HEK293 (cell line): ENCODE measurements at regions not wholly inside any gene's neighbourhood (a gene's known extent, or its start where the extent isn't known, plus 50 kb on each side); places are given as distances from the start of the nearest gene placed in this dataset.

Experiments used
- CTCF ChIA-PET: fragments of 350-600 bp; formaldehyde crosslinking; extraction: SDS; loops from one replicate; lab custom pipeline; 2021; ENCODE audit warnings: antibody characterized with exemption; lab: Yijun Ruan, JAX
- POLR2A ChIA-PET: fragments of 300-600 bp; formaldehyde crosslinking; extraction: SDS; loops from one replicate; lab custom pipeline; 2020; ENCODE audit warnings: antibody characterized with exemption, inconsistent platforms; lab: Yijun Ruan, JAX
- H3K27ac ChIP-seq: fragments of 200-500 bp; sonication (Bioruptor generic); 2 replicates; pipeline ENCODE4 v1.5.1; 2014; ENCODE audit warnings: low read depth, low read length, control low read depth, inconsistent platforms; ENCODE audit errors: extremely low read depth
- H3K36me3 ChIP-seq, 2 experiments: fragments of 200-500 bp in 1 of 2; sonication (Bioruptor generic) in 1 of 2; 1 replicate in 1 of 2; 2 replicates in 1 of 2; pipeline ENCODE4 v1.5.1; 2014 to 2017; ENCODE audit warnings: inconsistent platforms in 2 of 2, low read length in 2 of 2; ENCODE audit not compliant: control insufficient read depth in 2 of 2, insufficient read depth in 1 of 2
- H3K4me1 ChIP-seq: fragments of 200-500 bp; sonication (Bioruptor generic); 2 replicates; pipeline ENCODE4 v1.5.1; 2014; ENCODE audit warnings: mild to moderate bottlenecking, low read length, inconsistent platforms; ENCODE audit not compliant: control insufficient read depth, insufficient read depth
- H3K4me3 ChIP-seq: 2 replicates; pipeline ENCODE4 v1.5.1; 2011; ENCODE audit warnings: low read depth, mild to moderate bottlenecking, control low read depth, low read length, moderate library complexity
- H3K9me3 ChIP-seq: fragments of 200-500 bp; sonication (Bioruptor generic); 2 replicates; pipeline ENCODE4 v1.5.1; 2014; ENCODE audit warnings: low read depth, low read length, inconsistent platforms; ENCODE audit not compliant: control insufficient read depth, insufficient read depth
- SCRT2 ChIP-seq: fragments of 450-650 bp; formaldehyde crosslinking; IDR thresholded peaks from 2 replicates; pipeline ENCODE4 v1.5.1; 2016; ENCODE audit warnings: missing biosample characterization, missing genetic modification characterization
- SETDB1 ChIP-seq: IDR thresholded peaks from one replicate; pipeline ENCODE4 v1.6.1; 2017; ENCODE audit warnings: mild to moderate bottlenecking, low read length, moderate library complexity, mixed read lengths; ENCODE audit not compliant: insufficient read length
- ZBTB8A ChIP-seq: fragments of 450-650 bp; formaldehyde crosslinking; IDR thresholded peaks from 2 replicates; pipeline ENCODE4 v1.5.1; 2016; ENCODE audit warnings: missing biosample characterization, missing genetic modification characterization
- ZFP41 ChIP-seq: fragments of 450-650 bp; formaldehyde crosslinking; IDR thresholded peaks from 2 replicates; pipeline ENCODE4 v1.5.1; 2016; ENCODE audit warnings: missing biosample characterization, missing genetic modification characterization, borderline replicate concordance
- ZNF169 ChIP-seq: fragments of 450-650 bp; formaldehyde crosslinking; IDR thresholded peaks from 2 replicates; pipeline ENCODE4 v1.5.1; 2016; ENCODE audit warnings: missing biosample characterization, missing genetic modification characterization
- ZNF24 ChIP-seq: fragments of 450-650 bp; formaldehyde crosslinking; IDR thresholded peaks from 2 replicates; pipeline ENCODE4 v1.5.1; 2016; ENCODE audit warnings: missing biosample characterization, missing genetic modification characterization
- ZNF302 ChIP-seq: fragments of 450-650 bp; formaldehyde crosslinking; IDR thresholded peaks from 2 replicates; pipeline ENCODE4 v1.5.1; 2016; ENCODE audit warnings: missing biosample characterization, missing genetic modification characterization, low read depth
- ZNF350 ChIP-seq: fragments of 450-650 bp; formaldehyde crosslinking; IDR thresholded peaks from 2 replicates; pipeline ENCODE4 v1.5.0; 2017; ENCODE audit warnings: missing biosample characterization, mild to moderate bottlenecking, missing genetic modification characterization
- ZNF394 ChIP-seq: fragments of 450-650 bp; formaldehyde crosslinking; IDR thresholded peaks from 2 replicates; pipeline ENCODE4 v1.5.1; 2016; ENCODE audit warnings: missing biosample characterization, missing genetic modification characterization, mild to moderate bottlenecking, moderate library complexity, borderline replicate concordance
- ZNF416 ChIP-seq: fragments of 450-650 bp; formaldehyde crosslinking; IDR thresholded peaks from 2 replicates; pipeline ENCODE4 v1.5.1; 2016; ENCODE audit warnings: missing biosample characterization, missing genetic modification characterization
- ZNF433 ChIP-seq: fragments of 450-650 bp; formaldehyde crosslinking; IDR thresholded peaks from 2 replicates; pipeline ENCODE4 v1.5.1; 2016; ENCODE audit warnings: missing biosample characterization, missing genetic modification characterization, low read depth
- ZNF48 ChIP-seq: fragments of 450-650 bp; formaldehyde crosslinking; IDR thresholded peaks from 2 replicates; pipeline ENCODE4 v1.5.1; 2016; ENCODE audit warnings: missing biosample characterization, missing genetic modification characterization
- ZNF561 ChIP-seq: fragments of 450-650 bp; IDR thresholded peaks from 2 replicates; pipeline ENCODE4 v1.5.1; 2018; ENCODE audit warnings: missing biosample characterization, missing genetic modification characterization, borderline replicate concordance
- ZNF585B ChIP-seq: fragments of 450-650 bp; formaldehyde crosslinking; IDR thresholded peaks from 2 replicates; pipeline ENCODE4 v1.5.1; 2016; ENCODE audit warnings: missing biosample characterization, missing genetic modification characterization
- ZNF707 ChIP-seq: fragments of 450-650 bp; formaldehyde crosslinking; IDR thresholded peaks from 2 replicates; pipeline ENCODE4 v1.5.1; 2016; ENCODE audit warnings: missing biosample characterization, missing genetic modification characterization
- ZNF776 ChIP-seq: fragments of 450-650 bp; formaldehyde crosslinking; IDR thresholded peaks from 2 replicates; pipeline ENCODE4 v1.5.0; 2017; ENCODE audit warnings: missing biosample characterization, missing genetic modification characterization, borderline replicate concordance
- TF ChIP-seq, protein P1 (sequence below): fragments of 450-650 bp; formaldehyde crosslinking; IDR thresholded peaks from 2 replicates; pipeline ENCODE4 v1.5.1; 2016; ENCODE audit warnings: missing biosample characterization, missing genetic modification characterization
- TF ChIP-seq, protein P2 (sequence below): fragments of 450-650 bp; IDR thresholded peaks from 2 replicates; pipeline ENCODE4 v1.5.1; 2018; ENCODE audit warnings: missing biosample characterization, mild to moderate bottlenecking, missing genetic modification characterization
- TF ChIP-seq, protein P3 (sequence below): fragments of 450-650 bp; formaldehyde crosslinking; IDR thresholded peaks from 2 replicates; pipeline ENCODE4 v1.5.1; 2016; ENCODE audit warnings: missing biosample characterization, missing genetic modification characterization, low read depth
- TF ChIP-seq, protein P4 (sequence below): fragments of 450-650 bp; formaldehyde crosslinking; IDR thresholded peaks from 2 replicates; pipeline ENCODE4 v1.5.1; 2017; ENCODE audit warnings: missing biosample characterization, missing genetic modification characterization
- TF ChIP-seq, protein P5 (sequence below): fragments of 450-650 bp; formaldehyde crosslinking; IDR thresholded peaks from 2 replicates; pipeline ENCODE4 v1.5.1; 2016; ENCODE audit warnings: missing biosample characterization, missing genetic modification characterization

DNA sequence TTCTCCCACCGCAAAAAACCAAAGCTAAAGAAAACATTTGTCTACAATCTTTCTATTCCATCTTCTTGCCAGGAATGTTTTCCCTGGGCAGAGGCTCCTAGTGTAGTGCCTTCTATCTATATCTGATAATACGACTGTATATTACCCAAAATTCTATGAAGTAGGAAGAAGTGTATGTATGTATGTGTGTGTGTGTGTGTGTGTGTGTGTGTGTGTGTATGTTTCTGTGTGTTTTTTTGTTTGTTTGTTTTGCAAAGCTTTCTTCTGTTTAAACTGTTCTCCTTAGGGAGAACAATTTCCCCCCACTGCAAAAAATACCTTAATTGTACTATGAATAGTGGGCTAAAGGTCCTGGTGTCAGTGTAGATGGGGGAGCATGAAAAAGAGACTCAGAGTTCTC, 312.6 kb upstream of the CITED2 start (continued):
- TF ChIP-seq, protein P1, sequence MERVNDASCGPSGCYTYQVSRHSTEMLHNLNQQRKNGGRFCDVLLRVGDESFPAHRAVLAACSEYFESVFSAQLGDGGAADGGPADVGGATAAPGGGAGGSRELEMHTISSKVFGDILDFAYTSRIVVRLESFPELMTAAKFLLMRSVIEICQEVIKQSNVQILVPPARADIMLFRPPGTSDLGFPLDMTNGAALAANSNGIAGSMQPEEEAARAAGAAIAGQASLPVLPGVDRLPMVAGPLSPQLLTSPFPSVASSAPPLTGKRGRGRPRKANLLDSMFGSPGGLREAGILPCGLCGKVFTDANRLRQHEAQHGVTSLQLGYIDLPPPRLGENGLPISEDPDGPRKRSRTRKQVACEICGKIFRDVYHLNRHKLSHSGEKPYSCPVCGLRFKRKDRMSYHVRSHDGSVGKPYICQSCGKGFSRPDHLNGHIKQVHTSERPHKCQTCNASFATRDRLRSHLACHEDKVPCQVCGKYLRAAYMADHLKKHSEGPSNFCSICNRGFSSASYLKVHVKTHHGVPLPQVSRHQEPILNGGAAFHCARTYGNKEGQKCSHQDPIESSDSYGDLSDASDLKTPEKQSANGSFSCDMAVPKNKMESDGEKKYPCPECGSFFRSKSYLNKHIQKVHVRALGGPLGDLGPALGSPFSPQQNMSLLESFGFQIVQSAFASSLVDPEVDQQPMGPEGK (tag by site-specific recombination), result no peak
- TF ChIP-seq, protein P2, sequence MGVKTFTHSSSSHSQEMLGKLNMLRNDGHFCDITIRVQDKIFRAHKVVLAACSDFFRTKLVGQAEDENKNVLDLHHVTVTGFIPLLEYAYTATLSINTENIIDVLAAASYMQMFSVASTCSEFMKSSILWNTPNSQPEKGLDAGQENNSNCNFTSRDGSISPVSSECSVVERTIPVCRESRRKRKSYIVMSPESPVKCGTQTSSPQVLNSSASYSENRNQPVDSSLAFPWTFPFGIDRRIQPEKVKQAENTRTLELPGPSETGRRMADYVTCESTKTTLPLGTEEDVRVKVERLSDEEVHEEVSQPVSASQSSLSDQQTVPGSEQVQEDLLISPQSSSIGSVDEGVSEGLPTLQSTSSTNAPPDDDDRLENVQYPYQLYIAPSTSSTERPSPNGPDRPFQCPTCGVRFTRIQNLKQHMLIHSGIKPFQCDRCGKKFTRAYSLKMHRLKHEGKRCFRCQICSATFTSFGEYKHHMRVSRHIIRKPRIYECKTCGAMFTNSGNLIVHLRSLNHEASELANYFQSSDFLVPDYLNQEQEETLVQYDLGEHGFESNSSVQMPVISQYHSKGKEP, result no peak
- TF ChIP-seq SCRT2 (tag by site-specific recombination) (no peak), ZNF585B (tag by site-specific recombination) (no peak)

DNA sequence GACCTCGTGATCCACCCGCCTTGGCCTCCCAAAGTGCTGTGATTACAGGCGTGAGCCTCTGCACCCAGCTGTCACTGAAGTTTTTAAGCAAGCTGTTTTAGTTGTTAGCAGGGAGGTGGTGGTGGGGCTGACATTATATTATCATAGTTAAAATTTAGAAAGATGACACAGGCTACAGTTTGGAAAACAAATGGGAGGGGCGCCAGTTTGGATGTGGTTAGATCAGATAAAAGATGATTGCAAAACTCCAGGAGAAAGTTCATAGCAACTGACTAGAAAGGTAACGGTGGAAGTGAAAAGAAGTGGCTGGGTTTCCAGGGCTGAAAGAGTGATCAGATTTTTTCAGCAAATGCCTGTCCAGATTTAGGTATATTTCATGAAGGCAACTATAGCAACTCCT, 311.9 kb upstream of the CITED2 start:
- Histone ChIP-seq H3K4me1 (no peaks in the 10 kb centered on the region), H3K27ac (no peak overlapping the region), H3K4me3 (no peak overlapping the region), H3K9me3 (no peaks in the 10 kb centered on the region), H3K36me3 (no peaks in the 10 kb centered on the region)
- POLR2A ChIA-PET, result no interaction called here
- no peak for TF ChIP-seq ZFP41 (tag by site-specific recombination)
- TF ChIP-seq ZNF394 (tag by site-specific recombination), result no peak
- no peak for TF ChIP-seq ZNF48 (tag by site-specific recombination)
- no peak for TF ChIP-seq ZBTB8A (tag by site-specific recombination)
- CTCF ChIA-PET, result no interaction called here

DNA sequence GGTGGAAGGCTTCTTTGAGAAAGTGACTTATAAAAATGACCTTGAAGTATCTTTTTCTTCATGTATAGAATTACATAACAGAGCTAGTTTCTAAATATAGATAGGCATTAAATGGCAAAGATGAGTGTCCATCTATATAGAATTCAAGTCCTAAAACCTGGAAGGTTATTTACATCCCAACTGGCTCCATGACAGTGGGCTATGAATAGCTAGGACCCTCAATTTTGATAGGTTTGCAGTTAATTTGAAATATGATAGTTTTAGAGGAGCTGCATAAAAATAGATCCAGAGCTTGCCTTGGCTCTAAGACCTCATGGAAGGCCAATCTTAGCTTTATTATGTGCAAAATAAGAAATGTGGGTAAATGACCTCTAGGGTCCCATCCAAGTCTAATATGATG, 310.6 kb upstream of the CITED2 start:
- CTCF ChIA-PET, result interaction anchor here (0.9 to 1.0 kb wide), 2 partner anchors 25 to 196 kb away, joined by 3 to 5 read pairs; no protein-coding TSS in a partner anchor
- H3K27ac ChIP-seq, result no peak overlapping the region
- no peaks in the 10 kb centered on the region for H3K9me3 ChIP-seq
- no peaks in the 10 kb centered on the region for H3K4me1 ChIP-seq
- H3K36me3 ChIP-seq, result no peaks in the 10 kb centered on the region
- H3K4me3 ChIP-seq, result no peak overlapping the region
- no peak for TF ChIP-seq ZNF776 (tag by site-specific recombination)
- TF ChIP-seq, protein P3, sequence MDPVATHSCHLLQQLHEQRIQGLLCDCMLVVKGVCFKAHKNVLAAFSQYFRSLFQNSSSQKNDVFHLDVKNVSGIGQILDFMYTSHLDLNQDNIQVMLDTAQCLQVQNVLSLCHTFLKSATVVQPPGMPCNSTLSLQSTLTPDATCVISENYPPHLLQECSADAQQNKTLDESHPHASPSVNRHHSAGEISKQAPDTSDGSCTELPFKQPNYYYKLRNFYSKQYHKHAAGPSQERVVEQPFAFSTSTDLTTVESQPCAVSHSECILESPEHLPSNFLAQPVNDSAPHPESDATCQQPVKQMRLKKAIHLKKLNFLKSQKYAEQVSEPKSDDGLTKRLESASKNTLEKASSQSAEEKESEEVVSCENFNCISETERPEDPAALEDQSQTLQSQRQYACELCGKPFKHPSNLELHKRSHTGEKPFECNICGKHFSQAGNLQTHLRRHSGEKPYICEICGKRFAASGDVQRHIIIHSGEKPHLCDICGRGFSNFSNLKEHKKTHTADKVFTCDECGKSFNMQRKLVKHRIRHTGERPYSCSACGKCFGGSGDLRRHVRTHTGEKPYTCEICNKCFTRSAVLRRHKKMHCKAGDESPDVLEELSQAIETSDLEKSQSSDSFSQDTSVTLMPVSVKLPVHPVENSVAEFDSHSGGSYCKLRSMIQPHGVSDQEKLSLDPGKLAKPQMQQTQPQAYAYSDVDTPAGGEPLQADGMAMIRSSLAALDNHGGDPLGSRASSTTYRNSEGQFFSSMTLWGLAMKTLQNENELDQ (tag by site-specific recombination), result no peak
- no peak for TF ChIP-seq ZNF416
- TF ChIP-seq, all 188 proteins: peak for 0
- POLR2A ChIA-PET, result interaction anchor here (2.0 kb wide), 1 partner anchor 310 kb away, joined by 9 read pairs; the partner anchor contains the start of gene CITED2

DNA sequence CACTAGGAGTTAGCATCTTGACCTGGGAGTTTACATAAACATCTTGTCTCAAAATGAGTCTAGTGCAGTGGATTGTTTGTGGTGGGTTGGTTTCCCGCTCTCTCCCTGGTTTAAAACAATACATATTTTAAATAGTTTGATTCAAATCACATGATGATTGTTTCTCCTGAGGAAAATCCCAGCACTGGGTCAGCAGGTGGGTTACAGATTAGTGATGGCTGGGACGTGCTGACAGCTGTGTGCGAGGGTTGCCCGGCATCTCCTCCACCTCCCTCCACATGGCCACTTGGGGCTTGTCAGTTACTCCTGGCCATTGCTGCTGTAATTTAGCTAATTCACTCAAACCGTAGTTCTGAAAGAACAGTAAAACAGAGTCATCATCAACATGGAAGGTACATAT, 306.4 kb upstream of the CITED2 start:
- Histone ChIP-seq H3K4me3 (no peak overlapping the region), H3K27ac (no peak overlapping the region), H3K4me1 (no peaks in the 10 kb centered on the region), H3K9me3 (no peaks in the 10 kb centered on the region), H3K36me3 (no peaks in the 10 kb centered on the region)
- POLR2A ChIA-PET, result no interaction called here
- CTCF ChIA-PET, result interaction anchor here (1.0 kb wide), 1 partner anchor 27 kb away, joined by 5 read pairs; no protein-coding TSS in a partner anchor
- TF ChIP-seq, protein P4, sequence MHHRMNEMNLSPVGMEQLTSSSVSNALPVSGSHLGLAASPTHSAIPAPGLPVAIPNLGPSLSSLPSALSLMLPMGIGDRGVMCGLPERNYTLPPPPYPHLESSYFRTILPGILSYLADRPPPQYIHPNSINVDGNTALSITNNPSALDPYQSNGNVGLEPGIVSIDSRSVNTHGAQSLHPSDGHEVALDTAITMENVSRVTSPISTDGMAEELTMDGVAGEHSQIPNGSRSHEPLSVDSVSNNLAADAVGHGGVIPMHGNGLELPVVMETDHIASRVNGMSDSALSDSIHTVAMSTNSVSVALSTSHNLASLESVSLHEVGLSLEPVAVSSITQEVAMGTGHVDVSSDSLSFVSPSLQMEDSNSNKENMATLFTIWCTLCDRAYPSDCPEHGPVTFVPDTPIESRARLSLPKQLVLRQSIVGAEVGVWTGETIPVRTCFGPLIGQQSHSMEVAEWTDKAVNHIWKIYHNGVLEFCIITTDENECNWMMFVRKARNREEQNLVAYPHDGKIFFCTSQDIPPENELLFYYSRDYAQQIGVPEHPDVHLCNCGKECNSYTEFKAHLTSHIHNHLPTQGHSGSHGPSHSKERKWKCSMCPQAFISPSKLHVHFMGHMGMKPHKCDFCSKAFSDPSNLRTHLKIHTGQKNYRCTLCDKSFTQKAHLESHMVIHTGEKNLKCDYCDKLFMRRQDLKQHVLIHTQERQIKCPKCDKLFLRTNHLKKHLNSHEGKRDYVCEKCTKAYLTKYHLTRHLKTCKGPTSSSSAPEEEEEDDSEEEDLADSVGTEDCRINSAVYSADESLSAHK (tag by site-specific recombination), result no peak
- TF ChIP-seq ZNF707, result no peak
- no peak for TF ChIP-seq ZNF433 (tag by site-specific recombination)
- TF ChIP-seq, protein P5, sequence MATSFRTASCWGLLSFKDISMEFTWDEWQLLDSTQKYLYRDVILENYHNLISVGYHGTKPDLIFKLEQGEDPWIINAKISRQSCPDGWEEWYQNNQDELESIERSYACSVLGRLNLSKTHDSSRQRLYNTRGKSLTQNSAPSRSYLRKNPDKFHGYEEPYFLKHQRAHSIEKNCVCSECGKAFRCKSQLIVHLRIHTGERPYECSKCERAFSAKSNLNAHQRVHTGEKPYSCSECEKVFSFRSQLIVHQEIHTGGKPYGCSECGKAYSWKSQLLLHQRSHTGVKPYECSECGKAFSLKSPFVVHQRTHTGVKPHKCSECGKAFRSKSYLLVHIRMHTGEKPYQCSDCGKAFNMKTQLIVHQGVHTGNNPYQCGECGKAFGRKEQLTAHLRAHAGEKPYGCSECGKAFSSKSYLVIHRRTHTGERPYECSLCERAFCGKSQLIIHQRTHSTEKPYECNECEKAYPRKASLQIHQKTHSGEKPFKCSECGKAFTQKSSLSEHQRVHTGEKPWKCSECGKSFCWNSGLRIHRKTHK (tag by site-specific recombination), result no peak
- no peak for TF ChIP-seq SETDB1
- TF ChIP-seq ZNF24 (tag by site-specific recombination), result no peak
- TF ChIP-seq ZNF561 (tag by site-specific recombination), result no peak
- TF ChIP-seq ZNF302 (tag by site-specific recombination), result no peak
- TF ChIP-seq ZNF350 (tag by site-specific recombination), result no peak
- TF ChIP-seq ZNF169, result no peak
